Fibroblast of mammary gland (primary cell): ENCODE measurements at regions not wholly inside any gene's neighbourhood (a gene's known extent, or its start where the extent isn't known, plus 50 kb on each side); places are given as distances from the start of the nearest gene placed in this dataset.
A peak's percentile ranks its signal among the peaks of the same experiment; 100 is the strongest.

Experiments used
- DNase-seq: peaks from one replicate; pipeline ENCODE4 v3.0.0-alpha.2; 2010; ENCODE audit warnings: low read depth
- H3K4me3 ChIP-seq: 2 replicates; pipeline ENCODE4 v1.5.1; 2011; ENCODE audit warnings: low read depth, mild to moderate bottlenecking, low read length, moderate library complexity; ENCODE audit not compliant: control insufficient read depth
- CTCF ChIP-seq: conservative IDR thresholded peaks from 2 replicates; pipeline ENCODE4 v1.5.1; 2011; ENCODE audit warnings: low read depth, low read length, inconsistent platforms; ENCODE audit not compliant: control insufficient read depth, insufficient read depth

- TF ChIP-seq CTCF, result no peak
- no peak overlapping the region for H3K4me3 ChIP-seq
Measured at GRCh38 chr3:161647936-161648470, 151.4 kb downstream of the OTOL1 start.

GRCh38 chr3:161649900-161650484 is 153.4 kb downstream of the OTOL1 start:
- H3K4me3 ChIP-seq, result no peak overlapping the region
- TF ChIP-seq CTCF, result no peak
- DNase-seq, result peak; percentile 23

More at GRCh38 chr3:161647936-161648470, 151.4 kb downstream of the OTOL1 start:
- DNase-seq, result no peak

GRCh38 chr3:161657786-161658185 is 161.2 kb downstream of the OTOL1 start:
- TF ChIP-seq CTCF, result no peak
- no peak overlapping the region for H3K4me3 ChIP-seq
- no peak for DNase-seq

- DNase-seq, result no peak
- no peak overlapping the region for H3K4me3 ChIP-seq
- no peak for TF ChIP-seq CTCF
Measured at GRCh38 chr3:161671141-161671540, 174.5 kb downstream of the OTOL1 start.

GRCh38 chr3:161672478-161672877 is 175.9 kb downstream of the OTOL1 start:
- DNase-seq, result peak; percentile 2
- TF ChIP-seq CTCF, result no peak
- H3K4me3 ChIP-seq, result no peak overlapping the region

- no peak overlapping the region for H3K4me3 ChIP-seq
- no peak for DNase-seq
- TF ChIP-seq CTCF, result no peak
Measured at GRCh38 chr3:161673866-161674265, 177.3 kb downstream of the OTOL1 start.
